ENCODE measurements at regions not wholly inside any gene's neighbourhood (a gene's known extent, or its start where the extent isn't known, plus 50 kb on each side); places are given as distances from the start of the nearest gene placed in this dataset.

DNA sequence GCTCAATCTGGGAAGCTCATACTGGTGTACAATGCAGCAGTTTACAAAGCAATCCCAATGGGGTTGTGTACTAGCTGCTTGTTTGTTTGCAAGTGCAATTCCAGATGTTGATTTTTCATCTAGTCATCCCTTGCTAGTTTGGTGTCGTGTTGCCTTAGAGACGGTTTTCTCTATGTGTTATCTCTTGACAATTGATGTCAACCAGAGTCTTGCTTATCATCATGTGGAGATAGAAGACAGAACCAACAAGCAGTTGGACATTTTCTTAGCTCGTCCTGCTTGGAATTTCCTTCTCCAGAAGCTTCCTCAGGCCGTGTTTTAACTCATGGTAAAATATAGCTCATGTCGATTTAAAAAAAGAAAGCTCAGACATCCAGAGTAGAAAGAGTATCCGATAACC is 262.0 kb upstream of the KCNH8 start:
- DNase-seq (ENCODE audit: low read depth in 2 of 2, low spot score in 1 of 2), result no peak

GRCh38 chr3:18885612-18886011 is 262.7 kb upstream of the KCNH8 start:
- DNase-seq (ENCODE audit: low read depth in 2 of 2, low spot score in 1 of 2), result no peak

DNA sequence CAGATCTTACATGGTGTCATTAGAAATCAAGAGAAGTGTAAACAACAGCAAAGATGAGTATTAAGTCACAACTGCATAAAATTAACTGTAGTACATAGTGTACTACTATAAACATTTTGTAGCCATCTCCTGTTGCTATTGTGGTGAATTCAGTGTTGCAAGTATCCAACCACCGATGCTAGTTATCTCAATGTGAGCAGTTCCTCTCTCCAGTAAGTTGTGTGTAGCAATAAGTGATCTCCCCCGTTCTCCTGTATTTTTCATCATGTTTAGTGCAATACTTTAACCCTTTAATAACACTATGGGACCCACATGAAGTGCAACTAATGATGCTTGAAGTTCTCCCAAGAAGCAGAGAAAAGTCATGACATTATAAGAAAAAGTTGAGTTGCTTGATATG is 264.7 kb upstream of the KCNH8 start:
- no peak for DNase-seq (ENCODE audit: low read depth in 2 of 2, low spot score in 1 of 2)

GRCh38 chr3:18880691-18881090 is 267.6 kb upstream of the KCNH8 start:
- DNase-seq (ENCODE audit: low read depth in 2 of 2, low spot score in 1 of 2), result no peak

- DNase-seq (ENCODE audit: low read depth in 2 of 2, low spot score in 1 of 2), result no peak
Measured at GRCh38 chr3:18872466-18872865, 275.8 kb upstream of the KCNH8 start.

GRCh38 chr3:18870642-18871041 is 277.7 kb upstream of the KCNH8 start:
- no peak for DNase-seq (ENCODE audit: low read depth in 2 of 2, low spot score in 1 of 2)

- DNase-seq (ENCODE audit: low read depth in 2 of 2, low spot score in 1 of 2), result no peak
Measured at GRCh38 chr3:18870074-18870640, 278.2 kb upstream of the KCNH8 start.

DNA sequence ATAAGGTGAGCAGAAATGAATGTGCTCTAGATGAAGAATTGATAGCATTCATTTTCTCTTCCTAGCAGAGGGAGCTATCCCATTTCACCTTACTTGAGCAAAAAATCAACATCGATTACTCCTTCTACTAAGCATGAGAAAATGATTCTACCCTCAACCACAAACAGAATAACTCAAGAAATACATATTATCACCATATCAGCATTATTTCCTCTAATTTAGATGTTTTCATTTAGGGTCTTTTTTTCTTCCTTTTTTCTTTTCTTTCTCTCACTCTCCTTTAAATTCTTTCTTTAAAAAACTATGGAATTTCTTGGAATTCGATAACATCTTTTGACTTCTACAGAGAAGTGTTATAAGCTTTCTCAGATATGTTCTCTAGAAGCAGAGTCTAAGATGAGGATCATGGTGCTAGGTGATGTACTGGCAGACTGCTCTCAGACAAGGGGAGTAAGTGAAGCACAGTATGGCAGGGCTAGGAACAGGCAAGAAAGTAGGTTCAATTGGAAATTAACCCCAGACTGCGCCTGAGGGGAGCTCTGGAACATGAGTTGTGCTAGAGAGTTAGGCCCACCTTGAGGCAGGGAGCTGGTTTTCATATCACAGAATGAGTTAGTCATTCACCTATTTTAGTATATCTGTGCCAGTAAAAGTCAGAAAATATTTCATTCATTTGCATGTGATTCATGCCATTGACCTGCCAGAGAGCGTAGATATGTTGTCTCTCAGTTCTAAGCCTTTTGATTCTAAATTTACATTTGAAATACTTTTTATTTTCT is 279.2 kb upstream of the KCNH8 start:
- DNase-seq (ENCODE audit: low read depth in 2 of 2, low spot score in 1 of 2), result no peak

DNA sequence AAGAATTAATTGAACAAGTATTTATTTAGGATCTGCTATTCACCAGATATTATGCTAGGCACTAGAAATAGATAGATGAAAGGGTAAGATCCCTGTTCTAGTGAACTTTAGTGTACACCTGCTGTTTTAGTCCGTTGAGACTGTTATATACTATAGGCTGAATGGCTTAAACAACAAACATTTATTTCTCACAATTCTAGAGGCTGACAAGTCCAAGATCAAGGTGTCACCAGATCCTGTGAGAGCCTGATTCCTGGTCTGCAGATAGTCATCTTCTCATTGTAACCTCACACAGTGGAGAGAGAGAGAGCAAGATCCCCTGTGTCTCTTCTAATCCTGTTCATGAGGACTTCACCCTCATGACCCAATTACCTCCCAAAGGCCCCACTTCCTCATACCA is 281.4 kb upstream of the KCNH8 start:
- DNase-seq (ENCODE audit: low read depth in 2 of 2, low spot score in 1 of 2), result no peak

DNA sequence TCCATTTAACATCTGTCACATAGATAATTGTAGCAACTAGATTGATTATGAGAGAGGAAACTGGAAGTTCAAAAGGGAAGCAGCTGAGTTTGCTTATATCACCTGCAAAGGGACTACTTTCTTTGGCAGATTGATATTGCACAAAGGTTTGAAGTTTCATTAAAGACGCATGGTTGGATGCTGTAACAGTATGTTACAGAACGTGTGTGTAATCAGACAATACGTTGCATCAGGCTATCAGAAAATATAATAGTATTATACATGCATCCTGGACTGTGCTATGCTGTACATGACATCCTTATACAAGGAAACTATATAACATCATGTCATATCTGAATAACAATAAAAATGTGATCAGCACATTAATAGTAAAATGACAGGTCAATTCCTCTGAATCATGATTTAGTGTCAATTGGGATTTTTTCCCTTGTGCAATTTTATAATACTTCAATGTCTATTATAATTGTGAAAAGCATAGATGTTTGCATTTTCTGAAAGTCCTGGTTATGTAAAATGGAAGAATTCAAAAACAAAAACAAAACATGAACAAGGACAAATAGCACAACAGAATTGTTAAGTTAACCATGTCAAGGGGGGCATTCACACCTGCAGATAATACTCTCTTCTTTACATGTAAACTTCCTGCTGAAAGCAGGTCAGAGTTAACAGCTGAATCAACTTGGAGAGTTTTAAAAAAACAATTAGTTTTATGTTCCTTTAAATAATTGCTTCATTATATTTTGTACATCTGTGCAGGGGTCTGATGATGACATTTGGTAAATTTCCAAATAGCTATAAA is 283.2 kb upstream of the KCNH8 start:
- DNase-seq (ENCODE audit: low read depth in 2 of 2, low spot score in 1 of 2), result no peak

DNA sequence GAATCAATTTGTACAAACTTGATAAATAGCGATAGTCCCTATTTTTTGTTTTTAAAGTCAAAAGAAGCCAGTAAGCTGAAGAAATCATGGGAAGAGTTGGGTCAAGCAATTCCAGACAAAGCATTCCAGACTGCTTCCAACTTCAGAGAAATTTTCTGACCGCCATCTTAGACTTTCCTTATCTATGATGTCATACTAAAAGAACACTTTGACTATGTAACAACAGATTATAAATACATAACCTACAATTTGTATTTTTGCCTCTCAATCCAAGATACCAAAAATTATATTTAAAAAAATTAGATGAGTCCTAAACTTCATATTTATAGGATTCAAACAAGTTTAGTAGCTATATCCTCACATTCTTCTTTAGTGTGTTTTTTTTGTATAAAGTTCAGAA is 286.2 kb upstream of the KCNH8 start:
- no peak for DNase-seq (ENCODE audit: low read depth in 2 of 2, low spot score in 1 of 2)

- no peak for DNase-seq (ENCODE audit: low read depth in 2 of 2, low spot score in 1 of 2)
Measured at GRCh38 chr3:18861137-18861536, 287.2 kb upstream of the KCNH8 start.

GRCh38 chr3:18853269-18853668 is 295.0 kb upstream of the KCNH8 start:
- no peak for DNase-seq (ENCODE audit: low read depth in 2 of 2, low spot score in 1 of 2)

DNA sequence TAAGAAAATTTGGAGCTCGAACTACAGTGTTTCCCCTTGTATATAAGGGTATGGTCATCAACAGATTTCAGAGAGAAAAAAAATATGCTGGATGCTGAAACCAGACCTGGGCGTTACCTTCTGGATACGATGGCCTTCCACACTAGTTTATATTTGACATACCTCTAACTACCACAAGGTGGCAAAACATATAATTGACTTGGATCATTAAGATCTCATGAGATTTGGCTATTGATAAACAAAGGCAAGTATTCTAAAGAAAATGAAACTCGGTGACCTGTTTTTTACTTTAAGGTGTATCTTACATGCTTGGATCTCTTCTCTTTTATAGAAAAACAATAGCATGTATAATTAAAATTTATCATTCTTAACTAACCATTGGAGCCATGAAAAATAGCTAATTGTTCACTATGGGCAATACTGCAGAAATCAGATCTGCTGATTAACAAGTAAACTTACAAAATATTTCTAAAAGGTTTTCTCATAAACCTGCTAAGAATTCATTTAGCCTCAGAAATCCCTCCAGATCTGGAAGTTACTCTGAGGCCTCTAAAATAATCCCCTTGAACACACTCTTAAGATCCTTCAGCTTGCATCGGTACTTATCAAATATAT is 300.6 kb upstream of the KCNH8 start:
- DNase-seq (ENCODE audit: low read depth in 2 of 2, low spot score in 1 of 2), result no peak

DNA sequence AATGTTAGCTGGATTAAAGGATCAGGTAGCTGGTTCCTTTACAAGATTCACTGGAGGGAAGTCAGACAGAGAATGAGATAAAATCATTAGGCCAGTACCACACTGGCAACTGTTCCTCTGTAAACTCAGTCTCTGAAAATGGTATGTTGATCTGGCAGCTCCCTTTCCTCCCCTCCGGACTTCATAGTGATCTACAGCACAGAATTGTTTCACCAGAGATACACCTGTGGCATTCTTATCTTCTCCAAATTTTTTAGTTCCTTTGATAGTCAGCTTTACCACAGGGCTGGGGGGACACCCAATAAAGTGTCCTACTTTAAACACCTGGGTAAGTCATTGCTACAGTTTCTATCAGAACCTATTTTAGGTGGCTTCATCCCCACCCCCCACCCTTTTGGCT is 304.3 kb upstream of the KCNH8 start:
- DNase-seq (ENCODE audit: low read depth in 2 of 2, low spot score in 1 of 2), result no peak

DNA sequence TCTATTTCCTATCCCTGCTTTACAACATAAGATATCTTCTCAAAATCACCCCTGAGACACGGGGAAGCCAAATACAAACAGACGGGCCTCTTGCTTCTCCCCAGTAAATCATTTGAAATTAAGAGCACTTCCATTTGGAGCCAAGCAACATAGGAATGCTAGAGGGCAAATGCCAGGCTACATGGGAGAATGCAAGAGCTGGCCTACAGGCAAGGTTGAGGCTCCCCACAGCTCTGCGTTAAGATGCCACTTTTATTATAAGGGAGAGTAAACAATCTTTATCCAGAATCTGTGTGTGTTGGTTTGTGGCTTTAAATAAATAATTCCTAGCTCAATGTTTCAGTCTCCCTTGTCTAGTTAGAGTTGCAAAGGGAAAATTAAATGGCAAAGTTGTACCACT is 305.1 kb upstream of the KCNH8 start:
- no peak for DNase-seq (ENCODE audit: low read depth in 2 of 2, low spot score in 1 of 2)

DNA sequence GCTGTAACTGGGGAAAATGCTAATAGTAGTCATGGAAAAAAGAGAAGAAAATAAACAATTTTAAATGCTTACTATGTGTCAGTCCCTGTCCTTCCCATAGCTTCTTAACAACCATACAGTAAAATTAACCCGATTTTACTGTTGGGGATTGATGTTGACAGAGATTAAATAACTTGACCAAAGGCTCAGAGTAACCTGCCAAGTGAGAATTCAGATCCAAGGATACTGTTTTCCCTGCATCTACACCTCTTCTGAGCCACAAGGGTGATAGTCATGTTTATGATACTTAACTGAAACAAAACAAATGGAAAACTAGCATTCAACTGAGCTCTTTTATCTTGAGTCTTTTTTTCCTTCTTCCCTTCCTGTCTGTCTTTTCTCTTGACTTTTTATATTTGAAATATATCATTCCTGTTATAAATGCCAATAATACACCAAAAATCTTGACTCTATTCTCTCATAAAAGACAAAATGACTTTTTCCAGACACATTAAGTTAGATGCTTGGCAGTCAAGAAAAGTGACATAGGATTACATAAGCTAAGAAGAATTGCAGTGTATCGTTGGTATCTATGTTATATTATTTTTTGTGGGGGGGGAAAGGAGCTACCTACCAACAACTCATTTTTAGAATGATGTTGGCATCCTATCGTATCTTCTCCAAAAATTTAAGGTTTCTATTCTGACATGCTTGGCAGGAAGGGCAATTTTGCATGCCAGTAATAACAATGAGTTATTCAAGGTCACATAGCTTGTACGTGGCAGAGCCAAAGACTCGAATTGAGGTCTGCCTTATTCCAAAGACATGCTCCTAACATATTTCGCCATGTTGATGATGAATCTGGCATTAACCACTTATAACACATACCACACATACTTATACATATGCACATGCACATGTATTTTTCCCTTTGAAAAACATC is 306.6 kb upstream of the KCNH8 start:
- DNase-seq (ENCODE audit: low read depth in 2 of 2, low spot score in 1 of 2), result no peak

DNA sequence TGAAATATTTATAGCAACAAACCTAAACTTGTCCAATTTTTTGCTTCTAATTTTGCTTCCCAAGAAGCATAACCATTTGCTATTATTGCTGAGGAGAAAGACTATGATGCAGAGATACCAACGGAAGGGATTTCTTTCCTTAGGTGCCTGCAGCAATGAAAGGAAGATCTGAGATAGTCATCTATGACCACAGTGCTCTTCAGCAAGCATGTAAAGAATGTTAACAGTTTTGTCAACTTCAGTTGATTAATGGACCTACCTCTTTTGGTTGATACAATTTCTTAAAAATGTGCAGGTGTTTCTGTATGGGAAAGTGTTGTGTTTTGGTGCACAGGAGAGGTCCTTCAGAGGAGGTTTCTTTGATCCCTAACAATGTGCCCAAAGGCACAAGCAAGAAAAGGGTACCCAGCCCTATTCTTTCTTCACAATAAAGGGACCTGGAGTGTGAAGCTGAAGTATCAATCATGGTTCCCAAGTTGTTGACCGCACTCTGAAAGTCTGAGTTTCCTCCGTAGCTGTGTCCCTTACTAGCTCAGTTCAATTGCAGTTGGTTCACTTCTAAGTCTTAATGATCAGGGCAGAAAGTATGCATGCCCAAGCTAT is 307.7 kb upstream of the KCNH8 start:
- no peak for DNase-seq (ENCODE audit: low read depth in 2 of 2, low spot score in 1 of 2)

GRCh38 chr3:18838758-18839157 is 309.6 kb upstream of the KCNH8 start:
- DNase-seq (ENCODE audit: low read depth in 2 of 2, low spot score in 1 of 2), result no peak

DNA sequence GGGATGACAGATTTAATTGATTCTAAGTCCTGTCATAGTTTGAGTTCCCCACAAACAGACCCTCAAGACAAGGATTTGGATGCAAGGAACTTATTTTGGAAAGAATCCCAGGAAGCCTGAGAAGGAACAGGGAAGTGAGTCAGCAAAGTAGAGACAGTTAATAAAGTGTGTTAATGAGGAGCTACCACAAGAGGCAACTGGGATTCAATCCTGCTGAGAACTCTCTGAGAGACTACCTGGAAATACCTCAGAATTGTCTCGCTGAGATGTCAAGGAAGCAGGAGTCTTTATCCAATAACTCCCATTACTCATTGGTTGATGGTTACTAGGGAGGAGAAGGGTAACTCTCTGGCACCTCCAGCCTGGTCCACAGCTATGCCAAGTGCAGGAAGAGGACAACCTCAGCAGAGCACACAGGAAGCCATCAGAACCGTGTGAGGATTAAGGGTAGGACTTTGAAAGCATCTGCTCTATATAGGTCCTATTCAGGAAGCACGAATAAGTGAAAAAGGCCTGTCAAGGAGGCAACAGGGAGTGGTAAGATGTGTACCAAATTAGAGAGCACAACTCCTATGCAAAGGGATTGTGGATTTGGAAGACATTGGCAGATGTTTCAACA is 311.1 kb upstream of the KCNH8 start:
- DNase-seq (ENCODE audit: low read depth in 2 of 2, low spot score in 1 of 2), result no peak
